Esophagus squamous epithelium (tissue), 4 donors: ENCODE measurements at regions not wholly inside any gene's neighbourhood (a gene's known extent, or its start where the extent isn't known, plus 50 kb on each side); places are given as distances from the start of the nearest gene placed in this dataset.

ENCODE experiments used
- CTCF ChIP-seq, 6 experiments: fragments of 450-650 bp in 4 of 6; fragments of 200-600 bp in 2 of 6; sonication (generic) in 2 of 6; IDR thresholded peaks; one replicate each; pipeline ENCODE4 v1.5.1; 2016 to 2019; ENCODE audit warnings: antibody characterized with exemption in 6 of 6, mild to moderate bottlenecking in 4 of 6, moderate library complexity in 4 of 6
- POLR2A ChIP-seq, 4 donors: fragments of 450-650 bp; IDR thresholded peaks; one replicate each; pipeline ENCODE4 v1.6.1; 2017; ENCODE audit warnings: antibody characterized with exemption in 4 of 4, mild to moderate bottlenecking in 4 of 4, moderate library complexity in 3 of 4

GRCh38 chr14:84584511-84584910, 945.4 kb upstream of the FLRT2 start:
- no peak for TF ChIP-seq POLR2A (IDR thresholded peaks at IDR 0.05)
- TF ChIP-seq CTCF (IDR thresholded peaks at IDR 0.05): no peak
